Neural cell (in vitro differentiated cells): ENCODE measurements at regions not wholly inside any gene's neighbourhood (a gene's known extent, or its start where the extent isn't known, plus 50 kb on each side); places are given as distances from the start of the nearest gene placed in this dataset.

Experiments used
- CTCF ChIP-seq: fragments of 450-650 bp; IDR thresholded peaks from 2 replicates; pipeline ENCODE4 v1.5.1; 2014; ENCODE audit warnings: antibody characterized with exemption, mild to moderate bottlenecking, moderate library complexity; ENCODE audit not compliant: poor library complexity, severe bottlenecking
- EZH2 ChIP-seq: fragments of 200-600, 300-800 bp; shearing (Covaris generic), sonication (generic); IDR thresholded peaks from 2 replicates; pipeline ENCODE4 v1.6.1; 2014; ENCODE audit warnings: antibody characterized with exemption, low read length, borderline replicate concordance, mild to moderate bottlenecking; ENCODE audit not compliant: insufficient read depth, poor library complexity, severe bottlenecking
- TAF1 ChIP-seq: IDR thresholded peaks from 2 replicates; pipeline ENCODE4 v1.6.1; 2012; ENCODE audit warnings: low read depth

- TF ChIP-seq EZH2 (no peak), CTCF (no peak), TAF1 (no peak)
Measured at GRCh38 chr9:30534896-30535295, 1849.5 kb upstream of the ACO1 start.
